ENCODE measurements at regions not wholly inside any gene's neighbourhood (a gene's known extent, or its start where the extent isn't known, plus 50 kb on each side); places are given as distances from the start of the nearest gene placed in this dataset.

- TF ChIP-seq SKIL (CRISPR knock-in tag; IDR thresholded peaks at IDR 0.05; ENCODE audit: borderline replicate concordance) (no peak), ZNF280D (CRISPR knock-in tag; IDR thresholded peaks at IDR 0.05) (no peak), ZNF124 (CRISPR knock-in tag; IDR thresholded peaks at IDR 0.05) (peak; percentile 32; the same call in 1 of the 2 replicates), ZNF280B (CRISPR knock-in tag; IDR thresholded peaks at IDR 0.05; ENCODE audit: borderline replicate concordance) (no peak), ZNF12 (CRISPR knock-in tag; IDR thresholded peaks at IDR 0.05) (0 out of 2 replicates have a peak, but pooled peaks have one; percentile 42), BRCA1 (CRISPR knock-in tag; IDR thresholded peaks at IDR 0.05) (no peak), ARID4A (CRISPR knock-in tag; IDR thresholded peaks at IDR 0.05; ENCODE audit: borderline replicate concordance) (no peak), THAP11 (CRISPR knock-in tag; IDR thresholded peaks at IDR 0.05) (0 out of 2 replicates have a peak, but pooled peaks have one; percentile 37), FOSL1 (CRISPR knock-in tag; IDR thresholded peaks at IDR 0.05; ENCODE audit: borderline replicate concordance) (peak; percentile 77; the same call in 1 of the 2 replicates), JUN (CRISPR knock-in tag; IDR thresholded peaks at IDR 0.05) (0 out of 2 replicates have a peak, but pooled peaks have one; percentile 41), YEATS4 (CRISPR knock-in tag; IDR thresholded peaks at IDR 0.05; ENCODE audit: borderline replicate concordance) (no peak), THRA (CRISPR knock-in tag; IDR thresholded peaks at IDR 0.05; ENCODE audit: borderline replicate concordance) (peak; percentile 46; the same call in 1 of the 2 replicates), BATF2 (CRISPR knock-in tag; IDR thresholded peaks at IDR 0.05) (no peak), TARDBP (CRISPR knock-in tag; IDR thresholded peaks at IDR 0.05) (0 out of 2 replicates have a peak, but pooled peaks have one; percentile 31)
These were observed 139.1 kb upstream of the MAP3K1 start (continued) for GRCh38 chr5:56676091-56676768.

Data from HepG2 (cell line).